Endothelial cell of umbilical vein (primary cell): ENCODE measurements at regions not wholly inside any gene's neighbourhood (a gene's known extent, or its start where the extent isn't known, plus 50 kb on each side); places are given as distances from the start of the nearest gene placed in this dataset.

Experiments used
- CTCF ChIP-seq, 2 donors: IDR thresholded peaks; 1 replicate in 1 of 2; 2 replicates in 1 of 2; pipeline ENCODE4 v1.5.1; 2011; ENCODE audit warnings: low read length in 2 of 2, mild to moderate bottlenecking in 2 of 2, moderate library complexity in 2 of 2, control low read depth in 1 of 2, inconsistent platforms in 1 of 2, low read depth in 1 of 2; ENCODE audit not compliant: insufficient read depth in 1 of 2; ENCODE audit errors: extremely low read depth in 1 of 2
- EZH2 ChIP-seq: IDR thresholded peaks from 2 replicates; pipeline ENCODE4 v1.6.1; 2012; ENCODE audit warnings: borderline replicate concordance, low read depth, mild to moderate bottlenecking, moderate library complexity, low read length, inconsistent platforms; ENCODE audit not compliant: severe bottlenecking
- FOS ChIP-seq: IDR thresholded peaks from 2 replicates; pipeline ENCODE4 v1.6.1; 2011; ENCODE audit warnings: mild to moderate bottlenecking, low read length, moderate library complexity, borderline replicate concordance; ENCODE audit not compliant: insufficient read depth
- JUN ChIP-seq: IDR thresholded peaks from 2 replicates; pipeline ENCODE4 v1.6.1; 2011; ENCODE audit warnings: borderline replicate concordance, low read depth; ENCODE audit not compliant: insufficient read length, insufficient read depth
- MAX ChIP-seq: IDR thresholded peaks from 2 replicates; pipeline ENCODE4 v1.6.1; 2011; ENCODE audit not compliant: insufficient read depth, insufficient read length
- MYC ChIP-seq: IDR thresholded peaks from one replicate; pipeline ENCODE4 v1.6.1; 2011; ENCODE audit warnings: mild to moderate bottlenecking, low read depth, low read length
- POLR2A ChIP-seq: IDR thresholded peaks from 2 replicates; pipeline ENCODE4 v1.6.1; 2012; ENCODE audit warnings: low read depth, mild to moderate bottlenecking, control low read depth, low read length
- POLR2AphosphoS5 ChIP-seq: IDR thresholded peaks from 2 replicates; pipeline ENCODE4 v1.6.1; 2012; ENCODE audit warnings: low read depth, mild to moderate bottlenecking, control low read depth, low read length, moderate library complexity; ENCODE audit not compliant: insufficient read depth

DNA sequence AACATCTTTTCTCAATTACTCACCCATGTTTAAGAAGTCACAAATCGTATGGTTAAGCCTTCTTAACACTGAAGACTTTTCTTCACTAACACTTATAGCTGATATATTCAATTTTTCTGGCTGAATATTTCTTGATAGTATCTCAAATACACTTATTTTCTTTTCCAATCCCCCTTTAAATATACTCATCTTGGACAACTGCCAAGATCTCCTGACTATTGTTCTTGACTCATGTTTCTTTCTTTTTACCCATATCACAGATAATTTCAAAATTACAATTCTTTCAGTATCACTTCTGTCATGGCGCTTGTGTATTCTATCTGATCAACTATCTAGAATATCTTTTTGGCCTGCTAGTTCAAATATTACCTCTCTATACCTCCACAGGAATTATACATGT, 954.3 kb upstream of the ACVR2A start:
- TF ChIP-seq CTCF (IDR thresholded peaks at IDR 0.05; ENCODE audit: extremely low read depth in 1 of 2, insufficient read depth in 1 of 2, low read depth in 1 of 2, low read length in 2 of 2) (no peak), EZH2 (no peak), POLR2A (no peak), POLR2AphosphoS5 (no peak), MYC (no peak), MAX (no peak), JUN (no peak), FOS (no peak)
